ENCODE measurements at regions not wholly inside any gene's neighbourhood (a gene's known extent, or its start where the extent isn't known, plus 50 kb on each side); places are given as distances from the start of the nearest gene placed in this dataset.

GRCh38 chr2:12232876-12233275, 483.9 kb upstream of the TRIB2 start:
- TF ChIP-seq CTCF (IDR thresholded peaks at IDR 0.05) (no peak), EZH2 (IDR thresholded peaks at IDR 0.05; ENCODE audit: borderline replicate concordance, insufficient read depth, low read depth, low read length, poor library complexity, severe bottlenecking) (no peak)

All from B cell (primary cell).